Trophoblast cell (in vitro differentiated cells and primary cell): ENCODE measurements at regions not wholly inside any gene's neighbourhood (a gene's known extent, or its start where the extent isn't known, plus 50 kb on each side); places are given as distances from the start of the nearest gene placed in this dataset.

Experiments
- DNase-seq, 2 donors: peaks; one replicate each; pipeline ENCODE4 v3.0.0-alpha.2; 2016
- H2AFZ ChIP-seq: 2 replicates; pipeline ENCODE4 v1.6.1; 2013; ENCODE audit warnings: low read length, moderate library complexity, mild to moderate bottlenecking; ENCODE audit not compliant: insufficient read depth, poor library complexity
- H2AK5ac ChIP-seq: 2 replicates; pipeline ENCODE4 v1.6.1; 2013; ENCODE audit warnings: mild to moderate bottlenecking, low read length
- H2BK120ac ChIP-seq: 2 replicates; pipeline ENCODE4 v1.6.1; 2013; ENCODE audit warnings: low read length, mild to moderate bottlenecking, moderate library complexity; ENCODE audit not compliant: insufficient read depth, poor library complexity
- H2BK12ac ChIP-seq: 2 replicates; pipeline ENCODE4 v1.6.1; 2013; ENCODE audit warnings: mild to moderate bottlenecking, low read length, moderate library complexity
- H2BK5ac ChIP-seq: 2 replicates; pipeline ENCODE4 v1.6.1; 2013; ENCODE audit warnings: low read length, low read depth, moderate library complexity, mild to moderate bottlenecking; ENCODE audit not compliant: poor library complexity
- H3K14ac ChIP-seq: 2 replicates; pipeline ENCODE4 v1.6.1; 2013; ENCODE audit warnings: mild to moderate bottlenecking, low read length
- H3K18ac ChIP-seq: 2 replicates; pipeline ENCODE4 v1.6.1; 2013; ENCODE audit warnings: mild to moderate bottlenecking, low read length
- H3K23ac ChIP-seq: 2 replicates; pipeline ENCODE4 v1.6.1; 2013; ENCODE audit warnings: low read length
- H3K27ac ChIP-seq: 2 replicates; pipeline ENCODE4 v1.5.1; 2013; ENCODE audit warnings: low read depth, mild to moderate bottlenecking, inconsistent platforms, low read length, moderate library complexity
- H3K27me3 ChIP-seq: 2 replicates; pipeline ENCODE4 v1.6.1; 2013; ENCODE audit warnings: inconsistent platforms, mild to moderate bottlenecking, low read length, moderate library complexity; ENCODE audit not compliant: insufficient read depth
- H3K36me3 ChIP-seq, 2 experiments: 1 replicate in 1 of 2; 2 replicates in 1 of 2; pipeline ENCODE4 v1.6.1; 2013; ENCODE audit warnings: low read length in 2 of 2, mild to moderate bottlenecking in 2 of 2, moderate library complexity in 1 of 2; ENCODE audit not compliant: insufficient read depth in 2 of 2, control insufficient read depth in 1 of 2
- H3K4ac ChIP-seq: 2 replicates; pipeline ENCODE4 v1.6.1; 2013; ENCODE audit warnings: low read depth, mild to moderate bottlenecking, low read length, moderate library complexity
- H3K4me1 ChIP-seq, 2 experiments: 1 replicate in 1 of 2; 2 replicates in 1 of 2; pipeline ENCODE4 v1.6.1; 2013; ENCODE audit warnings: low read length in 2 of 2, mild to moderate bottlenecking in 2 of 2, moderate library complexity in 1 of 2; ENCODE audit not compliant: insufficient read depth in 2 of 2, control insufficient read depth in 1 of 2
- H3K4me2 ChIP-seq: 2 replicates; pipeline ENCODE4 v1.6.1; 2013; ENCODE audit warnings: inconsistent platforms, mild to moderate bottlenecking, low read length, moderate library complexity
- H3K4me3 ChIP-seq: 2 replicates; pipeline ENCODE4 v1.5.1; 2013; ENCODE audit warnings: mild to moderate bottlenecking, low read depth, low read length, inconsistent platforms
- H3K79me1 ChIP-seq: one replicate; pipeline ENCODE4 v1.6.1; 2013; ENCODE audit warnings: low read length
- H3K79me2 ChIP-seq: 2 replicates; pipeline ENCODE4 v1.6.1; 2013; ENCODE audit warnings: low read length, mild to moderate bottlenecking; ENCODE audit not compliant: control insufficient read depth, insufficient read depth, poor library complexity
- H3K9ac ChIP-seq: 2 replicates; pipeline ENCODE4 v1.6.1; 2013; ENCODE audit warnings: mild to moderate bottlenecking, low read length
- H3K9me3 ChIP-seq: 2 replicates; pipeline ENCODE4 v1.6.1; 2013; ENCODE audit warnings: low read depth, mild to moderate bottlenecking, control low read depth, inconsistent platforms, low read length; ENCODE audit not compliant: insufficient read depth
- H4K12ac ChIP-seq: 2 replicates; pipeline ENCODE4 v1.6.1; 2013; ENCODE audit warnings: low read depth, mild to moderate bottlenecking, low read length, moderate library complexity
- H4K8ac ChIP-seq: 2 replicates; pipeline ENCODE4 v1.6.1; 2013; ENCODE audit warnings: low read depth, mild to moderate bottlenecking, low read length, moderate library complexity
- H4K91ac ChIP-seq: one replicate; pipeline ENCODE4 v1.6.1; 2013; ENCODE audit warnings: low read depth, mild to moderate bottlenecking, low read length, moderate library complexity
- WGBS: extraction: QIAGEN DNeasy Blood & Tissue Kit; methylation state at CpG from one replicate; pipeline ENCODE4 v1.1.7; 2013; ENCODE audit warnings: missing lambda C conversion rate; ENCODE audit not compliant: insufficient read length, insufficient coverage; ENCODE audit errors: extremely low coverage; 5-methylcytosine and 5-hydroxymethylcytosine counted together

- Histone ChIP-seq H3K36me3 (no peaks in the 10 kb centered on the region), H2BK5ac (no peak overlapping the region), H3K27me3 (no peaks in the 10 kb centered on the region), H2AFZ (no peak overlapping the region), H3K79me1 (no peaks in the 10 kb centered on the region), H3K23ac (no peak overlapping the region), H2BK12ac (no peak overlapping the region), H4K8ac (no peak overlapping the region), H3K18ac (no peak overlapping the region), H3K4ac (no peak overlapping the region), H3K27ac (no peak overlapping the region), H4K91ac (no peak overlapping the region), H3K4me3 (no peak overlapping the region), H4K12ac (no peak overlapping the region), H3K9me3 (peaks cover 2% of the 10 kb centered on the region), H2AK5ac (no peak overlapping the region), H3K14ac (no peak overlapping the region), H3K9ac (no peak overlapping the region), H2BK120ac (no peak overlapping the region), H3K79me2 (no peaks in the 10 kb centered on the region), H3K4me1 (no peaks in the 10 kb centered on the region), H3K4me2 (no peak overlapping the region)
- WGBS: no CpG with 5 or more reads among the region's 7 CpGs
- no peak for DNase-seq
Measured at GRCh38 chr15:31799715-31800321, 230.5 kb upstream of the CHRNA7 start.

DNA sequence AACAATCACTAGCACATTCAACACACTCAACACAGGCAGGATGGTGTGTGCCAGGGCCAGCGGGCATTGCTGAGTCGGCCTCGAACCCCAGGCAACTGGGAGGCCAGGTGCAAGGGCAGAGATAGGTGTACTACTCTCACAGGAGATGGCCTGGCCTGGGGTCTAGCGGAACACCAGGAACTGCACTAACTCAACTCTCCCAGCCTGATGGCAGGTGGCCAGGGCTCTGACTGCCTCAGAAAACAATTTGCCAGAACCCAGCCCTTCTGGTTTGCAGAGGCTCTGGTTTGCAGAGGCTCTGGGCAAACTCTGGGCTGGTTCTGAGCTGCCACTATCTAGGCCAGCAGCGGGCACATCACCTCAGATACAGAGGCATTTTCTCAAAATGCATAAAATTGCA lies 229.2 kb upstream of the CHRNA7 start:
- Histone ChIP-seq H3K9ac (no peak overlapping the region), H3K23ac (no peak overlapping the region), H2AK5ac (no peak overlapping the region), H3K4ac (no peak overlapping the region), H2AFZ (no peak overlapping the region), H3K4me3 (no peak overlapping the region), H2BK12ac (no peak overlapping the region), H2BK5ac (no peak overlapping the region), H4K12ac (no peak overlapping the region), H4K8ac (no peak overlapping the region), H3K18ac (no peak overlapping the region), H3K79me1 (no peaks in the 10 kb centered on the region), H2BK120ac (no peak overlapping the region), H3K27me3 (no peaks in the 10 kb centered on the region), H3K9me3 (no peaks in the 10 kb centered on the region), H3K27ac (no peak overlapping the region), H3K36me3 (no peaks in the 10 kb centered on the region), H3K4me2 (no peak overlapping the region), H3K14ac (no peak overlapping the region), H3K4me1 (no peaks in the 10 kb centered on the region), H3K79me2 (no peaks in the 10 kb centered on the region), H4K91ac (no peak overlapping the region)
- no peak for DNase-seq
- WGBS: no CpG with 5 or more reads among the region's 5 CpGs

DNA sequence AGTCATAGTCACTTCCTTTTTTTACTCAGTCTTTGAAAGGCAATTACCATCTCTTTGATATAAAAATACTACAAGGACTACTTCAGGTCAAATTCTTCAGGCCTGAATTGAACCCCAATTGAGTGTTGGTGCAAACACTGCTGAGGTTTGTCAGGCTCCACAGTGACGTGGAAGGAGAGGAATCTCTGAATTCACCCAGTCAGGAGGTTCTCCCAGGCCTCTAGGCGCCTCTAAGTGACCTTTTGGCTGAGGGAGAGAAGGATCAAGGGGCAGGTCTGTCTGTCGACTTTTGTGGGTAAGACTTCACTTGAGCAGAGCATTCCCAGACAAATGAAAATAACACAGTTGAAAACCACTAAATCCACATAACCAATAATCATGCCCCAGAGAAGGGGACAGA lies 227.6 kb upstream of the CHRNA7 start:
- Histone ChIP-seq H2AFZ (no peak overlapping the region), H3K9me3 (no peaks in the 10 kb centered on the region), H4K8ac (no peak overlapping the region), H3K79me2 (no peaks in the 10 kb centered on the region), H2BK12ac (no peak overlapping the region), H3K4me3 (no peak overlapping the region), H3K27me3 (no peaks in the 10 kb centered on the region), H3K4me2 (no peak overlapping the region), H2BK120ac (no peak overlapping the region), H3K4me1 (no peaks in the 10 kb centered on the region), H4K91ac (no peak overlapping the region), H3K23ac (no peak overlapping the region), H2BK5ac (no peak overlapping the region), H3K9ac (no peak overlapping the region), H3K27ac (no peak overlapping the region), H3K14ac (no peak overlapping the region), H4K12ac (no peak overlapping the region), H3K4ac (no peak overlapping the region), H2AK5ac (no peak overlapping the region), H3K18ac (no peak overlapping the region), H3K36me3 (no peaks in the 10 kb centered on the region), H3K79me1 (no peaks in the 10 kb centered on the region)
- no peak for DNase-seq
- WGBS: no CpG with 5 or more reads among the region's 3 CpGs

- H2BK12ac ChIP-seq: no peak overlapping the region
- no peaks in the 10 kb centered on the region for H3K79me2 ChIP-seq
- no peak overlapping the region for H3K14ac ChIP-seq
- no peak overlapping the region for H3K27ac ChIP-seq
- no peaks in the 10 kb centered on the region for H3K9me3 ChIP-seq
- no peak overlapping the region for H2BK120ac ChIP-seq
- no peak overlapping the region for H3K4me2 ChIP-seq
- no peak overlapping the region for H4K12ac ChIP-seq
- no peak for DNase-seq
- no peak overlapping the region for H2AFZ ChIP-seq
- H3K27me3 ChIP-seq: no peaks in the 10 kb centered on the region
- H3K4ac ChIP-seq: no peak overlapping the region
- no peaks in the 10 kb centered on the region for H3K36me3 ChIP-seq
- WGBS: no CpG with 5 or more reads among the region's 3 CpGs
- H3K4me3 ChIP-seq: no peak overlapping the region
- no peak overlapping the region for H4K8ac ChIP-seq
- H3K9ac ChIP-seq: no peak overlapping the region
- no peaks in the 10 kb centered on the region for H3K79me1 ChIP-seq
- H2AK5ac ChIP-seq: no peak overlapping the region
- no peak overlapping the region for H3K23ac ChIP-seq
- no peaks in the 10 kb centered on the region for H3K4me1 ChIP-seq
- H4K91ac ChIP-seq: no peak overlapping the region
- no peak overlapping the region for H3K18ac ChIP-seq
- no peak overlapping the region for H2BK5ac ChIP-seq
Measured at GRCh38 chr15:31803388-31803884, 226.9 kb upstream of the CHRNA7 start.
